ENCODE measurements at regions not wholly inside any gene's neighbourhood (a gene's known extent, or its start where the extent isn't known, plus 50 kb on each side); places are given as distances from the start of the nearest gene placed in this dataset.

DNA sequence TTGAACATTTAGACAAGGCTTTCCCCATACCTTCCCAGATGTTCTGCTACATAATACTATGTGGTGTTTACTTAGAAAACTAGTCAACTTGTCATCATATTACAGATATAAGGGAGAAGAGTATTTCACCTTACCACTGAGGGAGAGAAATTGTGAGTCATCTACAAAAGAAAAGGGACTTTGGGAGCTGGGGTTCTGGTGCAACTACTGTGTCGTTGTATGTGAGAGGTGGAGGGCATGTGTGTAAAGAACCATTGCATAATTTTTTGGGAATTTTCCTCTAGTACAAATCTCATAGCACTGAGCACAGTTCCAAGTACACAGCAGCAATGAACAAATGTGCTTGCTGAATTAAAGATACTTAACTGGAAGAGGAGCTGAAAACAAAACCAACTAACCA lies 665.6 kb downstream of the DHX35 start (continued):
- TF ChIP-seq ZNF830 (tag by site-specific recombination; IDR thresholded peaks at IDR 0.05; ENCODE audit: low read depth) (no peak), KLF8 (tag by site-specific recombination; IDR thresholded peaks at IDR 0.05) (no peak)

DNA sequence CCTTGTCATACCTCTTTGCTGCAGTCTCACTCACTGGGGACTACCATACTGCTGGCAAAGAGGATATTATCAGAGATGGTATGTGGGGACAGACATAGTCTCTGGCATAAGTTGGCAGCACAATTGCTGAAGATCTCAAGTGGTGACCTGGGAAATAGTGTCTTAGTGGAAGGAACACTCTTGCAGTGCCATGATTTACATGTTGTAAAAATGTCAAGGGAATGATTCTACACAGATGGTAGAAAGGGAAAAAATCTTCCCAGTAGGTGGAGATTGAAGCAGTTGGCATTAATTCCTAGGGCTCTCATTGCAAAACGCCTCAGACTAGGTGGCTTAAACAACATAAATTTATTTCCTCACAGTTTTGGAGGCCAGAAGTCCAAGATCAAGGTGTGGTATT lies 662.2 kb downstream of the DHX35 start:
- Histone ChIP-seq H3K9me3 (ENCODE audit: control insufficient read depth, insufficient read depth, low read depth, low read length) (no peaks in the 10 kb centered on the region), H3K27ac (ENCODE audit: extremely low read depth, low read depth, low read length) (no peak overlapping the region), H3K4me1 (ENCODE audit: control insufficient read depth, insufficient read depth, low read length) (no peaks in the 10 kb centered on the region), H3K36me3 (ENCODE audit: control insufficient read depth in 2 of 2, insufficient read depth in 1 of 2, low read length in 2 of 2) (no peaks in the 10 kb centered on the region), H3K4me3 (ENCODE audit: low read depth, low read length) (no peak overlapping the region)
- TF ChIP-seq, protein P1, sequence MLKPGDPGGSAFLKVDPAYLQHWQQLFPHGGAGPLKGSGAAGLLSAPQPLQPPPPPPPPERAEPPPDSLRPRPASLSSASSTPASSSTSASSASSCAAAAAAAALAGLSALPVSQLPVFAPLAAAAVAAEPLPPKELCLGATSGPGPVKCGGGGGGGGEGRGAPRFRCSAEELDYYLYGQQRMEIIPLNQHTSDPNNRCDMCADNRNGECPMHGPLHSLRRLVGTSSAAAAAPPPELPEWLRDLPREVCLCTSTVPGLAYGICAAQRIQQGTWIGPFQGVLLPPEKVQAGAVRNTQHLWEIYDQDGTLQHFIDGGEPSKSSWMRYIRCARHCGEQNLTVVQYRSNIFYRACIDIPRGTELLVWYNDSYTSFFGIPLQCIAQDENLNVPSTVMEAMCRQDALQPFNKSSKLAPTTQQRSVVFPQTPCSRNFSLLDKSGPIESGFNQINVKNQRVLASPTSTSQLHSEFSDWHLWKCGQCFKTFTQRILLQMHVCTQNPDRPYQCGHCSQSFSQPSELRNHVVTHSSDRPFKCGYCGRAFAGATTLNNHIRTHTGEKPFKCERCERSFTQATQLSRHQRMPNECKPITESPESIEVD (tag by site-specific recombination; IDR thresholded peaks at IDR 0.05), result no peak
- TF ChIP-seq, protein P2, sequence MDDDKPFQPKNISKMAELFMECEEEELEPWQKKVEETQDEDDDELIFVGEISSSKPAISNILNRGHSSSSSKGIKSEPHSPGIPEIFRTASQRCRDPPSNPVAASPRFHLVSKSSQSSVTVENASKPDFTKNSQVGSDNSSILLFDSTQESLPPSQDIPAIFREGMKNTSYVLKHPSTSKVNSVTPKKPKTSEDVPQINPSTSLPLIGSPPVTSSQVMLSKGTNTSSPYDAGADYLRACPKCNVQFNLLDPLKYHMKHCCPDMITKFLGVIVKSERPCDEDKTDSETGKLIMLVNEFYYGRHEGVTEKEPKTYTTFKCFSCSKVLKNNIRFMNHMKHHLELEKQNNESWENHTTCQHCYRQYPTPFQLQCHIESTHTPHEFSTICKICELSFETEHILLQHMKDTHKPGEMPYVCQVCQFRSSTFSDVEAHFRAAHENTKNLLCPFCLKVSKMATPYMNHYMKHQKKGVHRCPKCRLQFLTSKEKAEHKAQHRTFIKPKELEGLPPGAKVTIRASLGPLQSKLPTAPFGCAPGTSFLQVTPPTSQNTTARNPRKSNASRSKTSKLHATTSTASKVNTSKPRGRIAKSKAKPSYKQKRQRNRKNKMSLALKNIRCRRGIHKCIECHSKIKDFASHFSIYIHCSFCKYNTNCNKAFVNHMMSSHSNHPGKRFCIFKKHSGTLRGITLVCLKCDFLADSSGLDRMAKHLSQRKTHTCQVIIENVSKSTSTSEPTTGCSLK (tag by site-specific recombination; IDR thresholded peaks at IDR 0.05), result no peak
- TF ChIP-seq ZNF776 (tag by site-specific recombination; IDR thresholded peaks at IDR 0.05; ENCODE audit: borderline replicate concordance), result no peak
- TF ChIP-seq ZNF785 (tag by site-specific recombination; IDR thresholded peaks at IDR 0.05), result no peak
- TF ChIP-seq ZNF391 (tag by site-specific recombination; IDR thresholded peaks at IDR 0.05; ENCODE audit: borderline replicate concordance, low read depth), result no peak
- no peak for TF ChIP-seq ZNF561 (tag by site-specific recombination; IDR thresholded peaks at IDR 0.05; ENCODE audit: borderline replicate concordance)
- no peak for TF ChIP-seq ZNF768 (tag by site-specific recombination; IDR thresholded peaks at IDR 0.05)
- TF ChIP-seq ZNF248 (tag by site-specific recombination; IDR thresholded peaks at IDR 0.05), result no peak
- TF ChIP-seq GLIS2 (tag by site-specific recombination; IDR thresholded peaks at IDR 0.05), result no peak
- TF ChIP-seq ZNF221 (tag by site-specific recombination; IDR thresholded peaks at IDR 0.05; ENCODE audit: borderline replicate concordance), result no peak
- TF ChIP-seq OSR2 (tag by site-specific recombination; IDR thresholded peaks at IDR 0.05), result no peak
- no peak for TF ChIP-seq ZNF404 (tag by site-specific recombination; IDR thresholded peaks at IDR 0.05)
- ChIA-PET CTCF (no interaction called here), POLR2A (no interaction called here)

DNA sequence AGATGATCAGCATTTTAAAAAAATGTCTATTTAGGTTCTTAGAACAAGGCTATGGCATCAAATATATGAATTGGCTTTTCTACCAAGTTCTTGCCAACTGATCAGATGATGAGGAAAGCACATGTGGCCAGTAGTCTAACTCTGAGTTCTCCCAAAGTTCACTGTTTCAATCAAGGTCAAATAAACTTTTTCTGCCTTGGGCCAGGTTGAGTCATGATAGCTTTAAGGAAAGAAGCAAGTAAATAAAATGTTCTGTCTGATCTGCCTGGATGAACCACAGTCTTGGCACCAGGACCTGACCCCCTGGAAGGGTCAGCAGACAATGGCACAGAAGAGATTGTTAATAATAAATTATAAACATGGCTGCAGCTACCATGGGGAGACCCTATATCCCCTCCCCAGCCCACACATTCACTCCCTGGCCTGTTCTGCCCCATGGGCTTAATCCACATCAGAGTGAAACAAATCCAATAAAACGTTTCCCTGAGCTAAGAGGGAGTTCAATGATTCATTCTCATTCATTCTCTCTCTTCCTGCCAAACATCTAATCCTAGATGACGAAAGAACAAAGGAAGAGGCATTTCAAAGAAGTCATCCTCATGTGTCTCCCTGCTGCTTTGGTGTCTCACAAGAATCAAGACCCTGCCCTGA lies 661.6 kb downstream of the DHX35 start:
- TF ChIP-seq HOXA7 (CRISPR knock-in tag; IDR thresholded peaks at IDR 0.05; ENCODE audit: borderline replicate concordance) (no peak), ZNF292 (tag by site-specific recombination; IDR thresholded peaks at IDR 0.05; ENCODE audit: borderline replicate concordance, low read depth) (no peak), ZNF544 (tag by site-specific recombination; IDR thresholded peaks at IDR 0.05) (no peak), HOXC10 (CRISPR knock-in tag; IDR thresholded peaks at IDR 0.05) (no peak), ZNF843 (tag by site-specific recombination; IDR thresholded peaks at IDR 0.05) (no peak), ZNF324 (tag by site-specific recombination; IDR thresholded peaks at IDR 0.05) (no peak), ZNF830 (tag by site-specific recombination; IDR thresholded peaks at IDR 0.05; ENCODE audit: low read depth) (no peak), ZNF221 (tag by site-specific recombination; IDR thresholded peaks at IDR 0.05; ENCODE audit: borderline replicate concordance) (no peak), ZNF302 (tag by site-specific recombination; IDR thresholded peaks at IDR 0.05; ENCODE audit: low read depth) (no peak), ZNF629 (tag by site-specific recombination; IDR thresholded peaks at IDR 0.05) (no peak), MEIS1 (CRISPR knock-in tag; IDR thresholded peaks at IDR 0.05; ENCODE audit: borderline replicate concordance) (no peak), HOXD13 (CRISPR knock-in tag; IDR thresholded peaks at IDR 0.05; ENCODE audit: borderline replicate concordance) (no peak), ZNF501 (tag by site-specific recombination; IDR thresholded peaks at IDR 0.05) (no peak), RBAK (tag by site-specific recombination; IDR thresholded peaks at IDR 0.05) (no peak)
- TF ChIP-seq, protein P3, sequence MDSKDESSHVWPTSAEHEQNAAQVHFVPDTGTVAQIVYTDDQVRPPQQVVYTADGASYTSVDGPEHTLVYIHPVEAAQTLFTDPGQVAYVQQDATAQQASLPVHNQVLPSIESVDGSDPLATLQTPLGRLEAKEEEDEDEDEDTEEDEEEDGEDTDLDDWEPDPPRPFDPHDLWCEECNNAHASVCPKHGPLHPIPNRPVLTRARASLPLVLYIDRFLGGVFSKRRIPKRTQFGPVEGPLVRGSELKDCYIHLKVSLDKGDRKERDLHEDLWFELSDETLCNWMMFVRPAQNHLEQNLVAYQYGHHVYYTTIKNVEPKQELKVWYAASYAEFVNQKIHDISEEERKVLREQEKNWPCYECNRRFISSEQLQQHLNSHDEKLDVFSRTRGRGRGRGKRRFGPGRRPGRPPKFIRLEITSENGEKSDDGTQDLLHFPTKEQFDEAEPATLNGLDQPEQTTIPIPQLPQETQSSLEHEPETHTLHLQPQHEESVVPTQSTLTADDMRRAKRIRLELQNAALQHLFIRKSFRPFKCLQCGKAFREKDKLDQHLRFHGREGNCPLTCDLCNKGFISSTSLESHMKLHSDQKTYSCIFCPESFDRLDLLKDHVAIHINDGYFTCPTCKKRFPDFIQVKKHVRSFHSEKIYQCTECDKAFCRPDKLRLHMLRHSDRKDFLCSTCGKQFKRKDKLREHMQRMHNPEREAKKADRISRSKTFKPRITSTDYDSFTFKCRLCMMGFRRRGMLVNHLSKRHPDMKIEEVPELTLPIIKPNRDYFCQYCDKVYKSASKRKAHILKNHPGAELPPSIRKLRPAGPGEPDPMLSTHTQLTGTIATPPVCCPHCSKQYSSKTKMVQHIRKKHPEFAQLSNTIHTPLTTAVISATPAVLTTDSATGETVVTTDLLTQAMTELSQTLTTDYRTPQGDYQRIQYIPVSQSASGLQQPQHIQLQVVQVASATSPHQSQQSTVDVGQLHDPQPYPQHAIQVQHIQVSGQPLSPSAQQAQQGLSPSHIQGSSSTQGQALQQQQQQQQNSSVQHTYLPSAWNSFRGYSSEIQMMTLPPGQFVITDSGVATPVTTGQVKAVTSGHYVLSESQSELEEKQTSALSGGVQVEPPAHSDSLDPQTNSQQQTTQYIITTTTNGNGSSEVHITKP (tag by site-specific recombination; IDR thresholded peaks at IDR 0.05), result no peak
- H3K4me3 ChIP-seq (ENCODE audit: low read depth, low read length), result no peak overlapping the region
- POLR2A ChIA-PET, result no interaction called here
- CTCF ChIA-PET, result no interaction called here
- no peaks in the 10 kb centered on the region for H3K9me3 ChIP-seq (ENCODE audit: control insufficient read depth, insufficient read depth, low read depth, low read length)
- H3K36me3 ChIP-seq (ENCODE audit: control insufficient read depth in 2 of 2, insufficient read depth in 1 of 2, low read length in 2 of 2), result no peaks in the 10 kb centered on the region
- H3K27ac ChIP-seq (ENCODE audit: extremely low read depth, low read depth, low read length), result no peak overlapping the region
- H3K4me1 ChIP-seq (ENCODE audit: control insufficient read depth, insufficient read depth, low read length), result no peaks in the 10 kb centered on the region

All from HEK293 (cell line).